HG03025 (cell line): ENCODE measurements at regions not wholly inside any gene's neighbourhood (a gene's known extent, or its start where the extent isn't known, plus 50 kb on each side); places are given as distances from the start of the nearest gene placed in this dataset.

Source experiments
- ATAC-seq: cut with Tn5 transposase; IDR thresholded peaks from one replicate; pipeline ENCODE4 v1.9.1; 2021; ENCODE audit warnings: mild to moderate bottlenecking, moderate library complexity; ENCODE audit not compliant: unreplicated experiment, low FRiP score

- no peak for ATAC-seq
Observed at GRCh38 chr14:86897224-86897623, 1095.8 kb downstream of the GALC start.

GRCh38 chr14:86896701-86897100 lies 1096.3 kb downstream of the GALC start:
- ATAC-seq: no peak

DNA sequence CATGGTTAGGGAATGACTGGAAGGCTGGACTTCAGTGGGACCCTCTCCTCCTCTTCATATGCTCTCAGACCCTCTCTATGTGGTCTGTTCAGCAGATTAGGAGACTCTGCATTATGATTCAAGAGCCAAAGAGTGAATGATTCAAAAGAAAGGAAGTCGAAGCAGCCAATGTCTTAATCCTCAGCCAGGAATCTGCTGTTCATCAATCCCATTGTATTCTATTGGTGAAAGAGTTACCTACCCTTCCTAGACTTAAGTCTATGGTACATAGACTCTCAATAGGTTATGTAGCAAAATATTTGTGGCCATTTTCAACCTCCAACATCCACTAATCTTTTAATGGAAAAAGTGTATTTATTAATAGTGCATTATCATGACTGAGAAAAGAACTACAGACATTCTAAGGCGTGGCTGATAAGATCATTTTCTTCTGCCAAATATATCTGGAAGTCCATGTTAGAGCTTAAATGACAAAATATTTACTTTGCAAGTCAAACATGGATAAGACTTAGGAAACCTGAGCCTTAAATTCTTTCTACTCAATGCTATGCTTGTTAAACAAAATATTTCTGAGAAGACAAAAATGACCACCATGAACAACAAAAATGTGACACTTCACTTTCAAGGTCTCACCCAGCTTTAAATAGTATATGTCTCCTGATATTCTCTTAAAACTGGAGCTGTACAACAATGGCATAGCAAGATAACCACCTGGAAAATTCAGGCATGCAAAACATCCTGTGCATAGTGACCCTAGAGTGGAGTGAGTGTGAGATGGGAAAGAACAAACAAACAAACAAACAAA lies 1100.6 kb downstream of the GALC start:
- no peak for ATAC-seq

DNA sequence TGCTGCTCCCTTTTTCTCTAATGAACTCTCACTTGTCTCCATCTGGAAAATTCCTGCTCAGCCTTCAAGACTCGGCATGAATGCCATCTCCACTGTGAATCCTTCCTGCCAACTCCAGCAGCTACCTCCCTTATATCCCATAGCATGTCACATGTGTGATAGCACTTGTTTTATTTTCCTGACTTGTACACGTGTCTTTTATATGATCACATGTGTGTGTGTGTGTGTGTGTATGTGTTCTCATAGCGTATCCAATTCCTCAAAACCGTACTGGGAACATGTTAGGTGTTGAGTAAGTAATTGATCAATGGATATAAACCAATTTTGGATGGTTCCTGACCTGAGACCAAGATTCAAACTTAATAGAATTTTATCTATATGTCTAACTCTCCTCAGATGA lies 1107.7 kb downstream of the GALC start:
- ATAC-seq: no peak

GRCh38 chr14:86884498-86884897 lies 1108.5 kb downstream of the GALC start:
- ATAC-seq: no peak

DNA sequence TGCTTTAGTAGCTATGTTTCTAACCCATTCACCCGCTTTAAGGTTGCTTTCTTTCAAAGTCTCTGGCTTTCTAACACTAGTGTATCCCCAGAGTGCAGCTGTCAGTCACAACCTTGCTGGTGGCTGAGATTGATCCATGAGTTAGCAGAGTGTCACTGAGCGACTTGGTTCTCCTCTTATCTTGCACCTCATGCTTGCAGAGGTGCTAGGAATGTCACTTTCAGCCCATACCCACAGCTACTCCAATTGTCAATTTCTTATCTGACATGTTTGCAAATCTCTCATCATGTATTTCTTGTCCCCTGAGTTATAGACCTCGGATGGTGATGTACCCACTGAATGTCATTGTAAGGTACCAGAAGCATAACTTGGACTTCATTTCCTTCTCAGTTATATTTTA lies 1110.2 kb downstream of the GALC start:
- ATAC-seq: no peak

GRCh38 chr14:86865934-86866333 lies 1127.0 kb downstream of the GALC start:
- no peak for ATAC-seq

- ATAC-seq: no peak
Observed at GRCh38 chr14:86858591-86858990, 1134.4 kb downstream of the GALC start.

DNA sequence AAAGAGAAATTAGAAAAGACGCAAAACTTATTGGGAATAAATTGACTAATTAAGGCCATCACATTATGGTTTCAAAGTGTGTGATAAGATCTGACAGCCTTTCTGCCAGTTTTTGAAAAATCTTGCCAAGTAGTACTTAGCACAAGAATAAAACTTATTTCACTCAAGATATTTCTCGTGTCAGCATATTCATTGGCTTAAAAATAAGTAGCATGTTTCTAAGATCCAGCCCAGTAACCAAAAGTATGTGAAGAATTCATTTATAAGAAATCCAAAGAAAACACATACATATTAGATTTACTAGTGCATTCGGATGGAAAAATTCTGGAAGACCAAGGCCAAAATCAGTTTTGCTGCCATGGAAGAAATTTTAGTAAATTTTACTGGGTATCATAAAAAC lies 1135.0 kb downstream of the GALC start:
- no peak for ATAC-seq

DNA sequence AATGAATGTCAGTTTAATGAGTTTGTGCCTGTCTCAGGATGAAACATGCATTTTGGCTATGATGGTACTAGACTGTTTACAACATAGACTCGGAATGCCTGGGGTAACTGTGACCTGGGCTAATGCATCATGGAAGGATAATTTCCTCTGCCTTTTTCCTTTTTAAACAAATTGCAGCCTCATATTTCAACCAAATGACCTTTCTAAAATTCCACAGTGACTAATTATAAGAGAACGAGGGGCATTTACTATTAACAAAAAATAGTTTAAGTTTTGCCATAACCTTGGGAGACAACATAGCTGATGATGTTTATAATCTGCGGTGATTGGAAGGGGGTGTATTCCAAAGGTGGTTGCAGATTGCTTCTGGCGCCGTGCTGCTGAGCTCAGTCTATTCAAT lies 1140.5 kb downstream of the GALC start:
- ATAC-seq: no peak

DNA sequence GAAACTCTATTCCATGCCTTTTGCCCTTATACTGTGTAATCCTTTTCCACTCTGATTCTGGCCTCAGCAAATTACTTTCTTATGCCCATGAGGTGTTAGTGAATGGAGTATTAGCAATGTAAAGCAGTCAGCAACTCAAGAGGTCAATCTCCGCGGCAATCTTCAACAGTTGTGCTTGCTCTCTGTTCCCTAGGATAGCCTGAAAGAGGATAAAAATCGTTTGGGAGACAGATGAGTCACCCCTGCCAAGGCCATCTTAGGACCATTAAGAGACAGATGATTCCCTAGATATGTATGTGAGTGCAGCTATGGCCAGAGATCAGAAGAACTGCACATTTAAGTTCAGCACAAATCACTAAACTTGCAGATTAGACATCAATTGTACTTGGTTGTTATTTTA lies 1145.8 kb downstream of the GALC start:
- ATAC-seq: no peak

- no peak for ATAC-seq
Observed at GRCh38 chr14:86838363-86838762, 1154.6 kb downstream of the GALC start.

- ATAC-seq: no peak
Observed at GRCh38 chr14:86826661-86827060, 1166.3 kb downstream of the GALC start.

DNA sequence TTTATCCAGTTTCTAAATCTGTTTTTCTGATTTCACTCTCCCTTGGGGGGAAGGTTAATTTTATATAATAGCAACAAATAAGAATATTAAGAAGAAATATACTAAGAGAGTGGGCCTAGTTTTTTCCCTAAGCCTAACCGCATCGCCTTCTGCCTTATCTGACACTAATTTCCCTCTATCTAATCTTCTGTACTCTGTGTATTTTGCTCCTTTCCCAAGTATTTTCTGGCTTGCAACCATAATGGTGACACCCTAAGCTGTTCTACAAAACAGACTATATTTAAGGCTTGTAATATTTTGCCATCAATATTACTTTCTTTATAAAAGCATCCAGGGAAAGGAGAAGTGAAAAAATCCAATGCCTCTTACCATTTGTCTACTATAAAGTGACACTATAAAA lies 1168.8 kb downstream of the GALC start:
- ATAC-seq: no peak

GRCh38 chr14:86823581-86823980 lies 1169.4 kb downstream of the GALC start:
- no peak for ATAC-seq

DNA sequence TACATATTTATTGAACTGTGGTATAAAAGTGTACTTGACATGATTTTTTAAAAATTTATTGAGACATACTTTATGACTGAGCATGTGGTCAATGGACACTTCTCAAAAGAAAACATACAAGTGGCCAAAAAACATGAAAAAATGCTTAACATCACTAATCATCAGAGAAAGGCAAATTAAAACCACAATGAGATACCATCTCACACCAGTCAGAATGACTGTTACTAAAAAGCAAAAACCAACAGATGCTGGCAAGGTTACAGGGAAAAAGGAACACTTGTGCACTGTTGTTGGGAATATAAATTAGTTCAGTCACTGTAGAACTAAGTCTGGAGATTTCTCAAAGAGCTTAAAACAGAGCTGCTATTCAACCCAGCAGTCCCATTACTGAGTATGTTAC lies 1177.6 kb downstream of the GALC start:
- no peak for ATAC-seq

DNA sequence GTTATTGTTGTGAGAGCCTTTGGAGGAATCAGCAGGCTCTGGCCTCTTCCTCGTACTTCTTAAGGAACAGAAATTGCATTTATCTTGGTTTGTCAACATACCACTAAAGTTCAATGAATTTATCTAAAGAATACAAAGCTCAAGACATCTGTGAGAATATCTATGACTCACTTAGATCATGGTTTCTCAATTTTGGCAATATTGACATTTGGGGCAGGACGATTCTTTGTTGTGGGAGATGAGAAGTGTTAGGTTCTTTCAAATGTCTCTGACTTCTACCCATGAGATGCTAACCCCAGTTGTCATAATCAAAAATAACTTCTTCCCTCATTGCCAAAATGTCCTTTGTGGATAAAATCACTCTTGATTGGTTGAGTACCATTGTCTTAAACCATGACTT lies 1190.3 kb downstream of the GALC start:
- no peak for ATAC-seq

DNA sequence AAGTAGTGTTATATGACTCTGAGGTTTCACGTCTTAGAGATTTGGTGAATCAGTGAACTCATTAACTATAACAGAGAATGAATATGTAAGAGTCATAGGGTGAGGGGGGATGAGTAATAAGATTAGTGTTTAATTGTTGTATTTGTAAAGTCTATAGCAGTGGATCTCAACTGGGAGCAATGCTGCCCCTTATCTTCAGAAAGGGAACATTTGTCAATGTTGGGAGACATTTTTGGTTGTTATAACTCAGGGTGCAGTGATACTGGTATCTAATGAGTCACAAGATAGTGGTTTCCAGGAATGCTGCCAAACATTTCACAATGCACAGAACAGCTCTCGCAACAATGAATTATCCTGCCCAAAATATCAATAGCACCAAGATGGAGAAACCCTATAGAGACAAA lies 1193.7 kb downstream of the GALC start:
- ATAC-seq: no peak

GRCh38 chr14:86798330-86798729 lies 1194.7 kb downstream of the GALC start:
- ATAC-seq: no peak

DNA sequence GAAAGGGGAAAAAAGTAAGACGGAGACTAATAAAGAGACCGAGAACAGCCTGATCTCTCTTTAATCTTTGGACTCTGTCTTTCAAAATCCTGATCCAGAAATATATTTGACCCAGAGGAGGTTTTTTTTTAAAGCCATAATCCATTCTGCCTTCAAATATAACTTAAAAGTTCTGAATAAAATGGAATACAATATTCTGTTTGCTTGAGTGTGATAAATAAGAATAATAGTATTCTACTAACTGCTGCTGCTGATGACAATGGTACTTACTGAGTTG lies 1196.0 kb downstream of the GALC start:
- no peak for ATAC-seq

GRCh38 chr14:86796221-86797074 lies 1196.5 kb downstream of the GALC start:
- no peak for ATAC-seq

DNA sequence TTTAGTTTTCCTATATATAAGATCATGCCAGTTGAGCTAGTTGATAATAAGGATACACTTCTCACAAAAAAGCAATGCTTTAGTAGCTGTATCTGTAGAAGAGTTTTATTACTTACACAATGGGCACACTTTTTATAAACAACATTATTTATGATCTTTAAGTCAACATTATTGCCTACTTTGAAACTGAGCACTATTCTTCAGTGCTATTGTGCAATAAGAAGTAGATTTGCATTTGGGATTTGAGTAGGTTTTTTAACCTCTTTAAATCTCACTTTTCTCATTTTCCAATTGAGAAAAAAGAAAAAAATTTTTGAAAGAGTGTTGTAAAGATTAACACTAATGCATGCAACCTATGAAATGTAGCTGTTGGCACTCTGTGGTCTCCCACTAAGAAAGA lies 1198.3 kb downstream of the GALC start:
- ATAC-seq: no peak
